ENCODE measurements at regions not wholly inside any gene's neighbourhood (a gene's known extent, or its start where the extent isn't known, plus 50 kb on each side); places are given as distances from the start of the nearest gene placed in this dataset.

DNA sequence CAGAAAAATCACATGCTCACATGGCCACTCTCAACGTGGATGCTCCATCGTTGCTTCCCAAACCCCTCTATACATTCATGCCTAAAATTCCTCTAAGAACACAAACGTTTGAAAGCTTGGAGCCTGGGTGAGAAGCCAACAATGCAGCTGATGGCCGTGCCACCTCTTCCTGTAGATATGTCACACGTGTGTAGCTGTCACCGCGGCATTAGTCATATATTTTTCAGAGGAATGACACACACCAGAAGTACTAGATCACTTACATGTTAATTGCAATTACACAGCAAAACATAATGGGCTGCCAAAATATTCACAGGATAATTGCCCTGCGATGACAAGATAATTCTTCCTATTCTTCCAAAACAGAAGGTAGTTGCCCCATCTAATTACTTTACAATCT, 112.7 kb upstream of the BACE2 start:
- TF ChIP-seq POLR2A (IDR thresholded peaks at IDR 0.05) (no peak), EP300 (IDR thresholded peaks at IDR 0.05) (no peak), POLR2AphosphoS5 (IDR thresholded peaks at IDR 0.05) (no peak)
- TF ChIP-seq, protein P1, sequence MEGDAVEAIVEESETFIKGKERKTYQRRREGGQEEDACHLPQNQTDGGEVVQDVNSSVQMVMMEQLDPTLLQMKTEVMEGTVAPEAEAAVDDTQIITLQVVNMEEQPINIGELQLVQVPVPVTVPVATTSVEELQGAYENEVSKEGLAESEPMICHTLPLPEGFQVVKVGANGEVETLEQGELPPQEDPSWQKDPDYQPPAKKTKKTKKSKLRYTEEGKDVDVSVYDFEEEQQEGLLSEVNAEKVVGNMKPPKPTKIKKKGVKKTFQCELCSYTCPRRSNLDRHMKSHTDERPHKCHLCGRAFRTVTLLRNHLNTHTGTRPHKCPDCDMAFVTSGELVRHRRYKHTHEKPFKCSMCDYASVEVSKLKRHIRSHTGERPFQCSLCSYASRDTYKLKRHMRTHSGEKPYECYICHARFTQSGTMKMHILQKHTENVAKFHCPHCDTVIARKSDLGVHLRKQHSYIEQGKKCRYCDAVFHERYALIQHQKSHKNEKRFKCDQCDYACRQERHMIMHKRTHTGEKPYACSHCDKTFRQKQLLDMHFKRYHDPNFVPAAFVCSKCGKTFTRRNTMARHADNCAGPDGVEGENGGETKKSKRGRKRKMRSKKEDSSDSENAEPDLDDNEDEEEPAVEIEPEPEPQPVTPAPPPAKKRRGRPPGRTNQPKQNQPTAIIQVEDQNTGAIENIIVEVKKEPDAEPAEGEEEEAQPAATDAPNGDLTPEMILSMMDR (IDR thresholded peaks at IDR 0.05): no peak
- 71% methylated on average over 8 of the region's 8 CpGs for WGBS
- DNase-seq (ENCODE audit: low spot score in 2 of 2): no peak
- no peaks in the 10 kb centered on the region for H3K9me3 ChIP-seq
- H3K36me3 ChIP-seq: no peaks in the 10 kb centered on the region
- H3K4me3 ChIP-seq: no peak overlapping the region
- H3K27ac ChIP-seq: no peak overlapping the region
- H3K4me1 ChIP-seq: no peaks in the 10 kb centered on the region
- no peaks in the 10 kb centered on the region for H3K27me3 ChIP-seq

DNA sequence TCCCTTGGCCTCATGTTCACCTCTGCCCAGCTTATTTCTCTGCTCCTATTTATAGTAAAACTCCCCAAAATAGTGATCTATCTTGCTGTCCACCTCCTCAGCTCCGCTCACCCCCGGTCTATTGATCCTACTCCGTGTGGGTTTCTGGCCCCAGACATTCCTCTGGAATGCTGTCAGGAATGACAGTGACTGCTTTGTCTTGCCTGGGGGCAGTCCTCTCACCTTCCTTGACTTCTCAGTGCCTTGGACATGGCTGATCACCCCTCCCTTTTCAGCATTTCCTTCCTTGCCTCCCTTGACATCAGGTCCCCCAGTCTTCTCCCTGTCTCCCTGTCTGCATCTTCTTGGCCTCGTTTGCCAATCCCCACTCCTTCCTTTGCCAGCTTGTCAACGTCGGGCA, 108.1 kb upstream of the BACE2 start:
- no peaks in the 10 kb centered on the region for H3K36me3 ChIP-seq
- 70% methylated on average over 6 of the region's 6 CpGs for WGBS
- no peak overlapping the region for H3K27ac ChIP-seq
- H3K9me3 ChIP-seq: no peaks in the 10 kb centered on the region
- no peaks in the 10 kb centered on the region for H3K4me1 ChIP-seq
- DNase-seq (ENCODE audit: low spot score in 2 of 2): no peak
- H3K4me3 ChIP-seq: no peak overlapping the region
- no peaks in the 10 kb centered on the region for H3K27me3 ChIP-seq
- TF ChIP-seq EP300 (IDR thresholded peaks at IDR 0.05) (no peak), POLR2A (IDR thresholded peaks at IDR 0.05) (no peak), POLR2AphosphoS5 (IDR thresholded peaks at IDR 0.05) (no peak)
- TF ChIP-seq, protein P1 (IDR thresholded peaks at IDR 0.05): no peak

DNA sequence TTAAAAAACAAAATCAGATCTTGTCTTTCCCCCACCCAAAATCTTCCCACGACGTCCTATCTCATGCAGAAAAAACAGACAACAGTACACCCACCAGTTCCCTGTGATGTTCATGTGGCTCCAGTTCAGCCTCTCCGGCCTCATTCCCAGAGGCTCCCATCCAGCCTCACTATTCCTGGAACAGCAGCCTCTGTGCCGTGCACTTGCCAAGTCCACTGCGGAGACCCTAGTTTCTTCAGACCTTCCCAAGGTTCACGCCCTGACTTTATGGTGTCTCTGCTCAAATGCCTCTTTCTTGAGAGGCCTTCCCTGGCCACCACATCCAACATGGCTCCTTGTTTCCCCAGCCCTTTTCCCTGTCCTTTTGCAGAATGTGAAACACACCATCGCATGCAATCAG, 106.3 kb upstream of the BACE2 start:
- TF ChIP-seq POLR2AphosphoS5 (IDR thresholded peaks at IDR 0.05) (no peak), POLR2A (IDR thresholded peaks at IDR 0.05) (no peak), EP300 (IDR thresholded peaks at IDR 0.05) (no peak)
- TF ChIP-seq, protein P1 (IDR thresholded peaks at IDR 0.05): no peak
- Histone ChIP-seq H3K27me3 (no peaks in the 10 kb centered on the region), H3K27ac (no peak overlapping the region), H3K9me3 (no peaks in the 10 kb centered on the region), H3K4me1 (no peaks in the 10 kb centered on the region), H3K4me3 (no peak overlapping the region), H3K36me3 (no peaks in the 10 kb centered on the region)
- WGBS: 95% methylated on average over 7 of the region's 7 CpGs
- no peak for DNase-seq (ENCODE audit: low spot score in 2 of 2)

DNA sequence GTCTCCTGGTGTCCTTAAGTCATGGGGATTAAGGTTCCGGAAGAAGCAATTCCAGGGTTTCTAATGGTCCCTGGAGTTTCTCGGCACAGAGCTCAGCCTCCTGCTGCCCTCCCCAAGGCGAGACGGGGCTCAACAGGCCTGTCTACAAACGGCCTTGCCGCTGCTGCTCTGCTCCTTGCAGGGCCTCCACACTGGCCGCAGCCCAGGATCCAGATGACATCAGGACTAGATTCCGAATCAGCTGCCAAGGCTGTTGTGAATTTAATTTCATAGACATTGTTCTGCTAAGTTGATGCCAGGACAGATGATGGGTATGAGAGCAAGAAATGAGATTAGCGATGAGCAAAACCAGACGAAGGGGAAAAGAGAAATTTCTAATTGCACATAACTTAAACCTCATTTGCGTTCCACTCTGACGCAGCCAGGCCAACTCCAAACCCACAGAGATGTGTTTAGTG, 103.6 kb upstream of the BACE2 start:
- Histone ChIP-seq H3K36me3 (no peaks in the 10 kb centered on the region), H3K4me1 (peaks cover 7% of the 10 kb centered on the region), H3K27me3 (peaks cover 14% of the 10 kb centered on the region), H3K27ac (no peak overlapping the region), H3K9me3 (no peaks in the 10 kb centered on the region), H3K4me3 (no peak overlapping the region)
- 56% methylated on average over 12 of the region's 12 CpGs for WGBS
- no peak for DNase-seq (ENCODE audit: low spot score in 2 of 2)
- TF ChIP-seq, protein P1 (IDR thresholded peaks at IDR 0.05): no peak
- TF ChIP-seq EP300 (IDR thresholded peaks at IDR 0.05) (no peak), POLR2A (IDR thresholded peaks at IDR 0.05) (no peak), POLR2AphosphoS5 (IDR thresholded peaks at IDR 0.05) (no peak)

DNA sequence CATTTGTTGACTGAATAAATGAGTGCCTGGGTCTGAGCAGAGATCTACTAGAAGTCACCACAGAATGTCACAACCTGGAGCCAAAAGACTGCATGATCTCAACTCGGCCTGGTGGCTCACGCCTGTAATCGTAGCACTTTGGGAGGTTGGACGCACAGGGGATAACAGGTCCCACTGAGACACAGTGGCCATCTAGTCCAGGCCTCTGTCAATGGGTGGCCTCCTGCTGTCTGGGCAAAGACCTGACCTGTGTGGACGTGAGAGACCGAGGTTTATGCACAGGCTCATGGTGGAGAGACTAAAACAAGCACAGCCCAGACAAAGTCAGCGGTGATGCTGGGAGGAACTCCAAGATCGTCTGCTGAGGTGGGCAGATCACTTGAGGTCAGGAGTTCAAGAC, 103.0 kb upstream of the BACE2 start:
- Histone ChIP-seq H3K4me1 (peaks cover 7% of the 10 kb centered on the region), H3K27ac (no peak overlapping the region), H3K9me3 (no peaks in the 10 kb centered on the region), H3K36me3 (no peaks in the 10 kb centered on the region), H3K27me3 (peaks cover 20% of the 10 kb centered on the region), H3K4me3 (no peak overlapping the region)
- no peak for DNase-seq (ENCODE audit: low spot score in 2 of 2)
- WGBS: 94% methylated on average over 5 of the region's 8 CpGs
- no peak for TF ChIP-seq EP300 (IDR thresholded peaks at IDR 0.05)
- no peak for TF ChIP-seq POLR2AphosphoS5 (IDR thresholded peaks at IDR 0.05)

DNA sequence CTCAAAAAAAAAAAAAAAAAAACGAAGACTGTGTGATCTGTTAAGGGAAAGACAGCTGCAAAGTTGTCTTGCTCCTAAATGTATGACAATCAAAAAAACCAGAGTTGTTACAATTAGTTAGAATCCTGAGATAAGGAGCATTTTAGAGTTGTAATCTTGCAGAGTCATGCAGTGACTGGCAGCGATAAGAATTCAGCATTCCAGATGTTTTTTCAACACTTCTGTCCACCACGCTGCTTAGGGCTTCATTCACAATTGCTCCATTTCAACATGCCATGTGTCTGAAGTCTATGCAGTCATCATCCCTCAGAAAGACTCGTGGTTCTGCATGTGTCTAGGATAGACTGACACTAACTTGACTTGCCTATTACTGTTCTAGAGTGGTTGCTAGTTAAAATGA, 102.4 kb upstream of the BACE2 start:
- TF ChIP-seq EP300 (IDR thresholded peaks at IDR 0.05) (no peak), POLR2AphosphoS5 (IDR thresholded peaks at IDR 0.05) (no peak), POLR2A (IDR thresholded peaks at IDR 0.05) (no peak)
- TF ChIP-seq, protein P1 (IDR thresholded peaks at IDR 0.05): no peak
- Histone ChIP-seq H3K4me3 (no peak overlapping the region), H3K27ac (no peak overlapping the region), H3K36me3 (no peaks in the 10 kb centered on the region), H3K4me1 (peaks cover 7% of the 10 kb centered on the region), H3K9me3 (no peaks in the 10 kb centered on the region), H3K27me3 (peaks cover 23% of the 10 kb centered on the region)
- 47% methylated on average over 4 of the region's 4 CpGs for WGBS
- no peak for DNase-seq (ENCODE audit: low spot score in 2 of 2)
